DMS53 (cell line): ENCODE measurements at regions not wholly inside any gene's neighbourhood (a gene's known extent, or its start where the extent isn't known, plus 50 kb on each side); places are given as distances from the start of the nearest gene placed in this dataset.
"Not testable (repeated sequence)": the region's sequence is repeated elsewhere in the genome, so short reads cannot be mapped to it uniquely, and the experiment has no call there.

Experiments used
- DNase-seq: peaks from one replicate; lab custom pipeline; 2025; lab: John Stamatoyannopoulos, UW

DNA sequence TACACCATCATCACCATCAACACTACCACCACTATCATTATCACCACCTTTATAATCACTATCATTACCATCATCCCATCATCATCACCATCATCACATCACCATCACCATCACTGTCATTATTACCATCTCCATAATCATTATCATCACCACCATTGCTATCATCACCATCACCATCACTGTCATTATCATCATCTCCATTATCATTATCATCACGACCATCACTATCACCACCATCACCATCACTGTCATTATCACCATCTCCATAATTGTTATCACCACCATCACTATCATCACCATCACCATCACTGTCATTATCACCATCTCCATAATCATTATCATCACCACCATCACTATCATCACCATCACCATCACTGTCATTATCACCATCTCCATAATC is 279.6 kb upstream of the HS6ST1 start:
- DNase-seq, result not testable (repeated sequence)

DNA sequence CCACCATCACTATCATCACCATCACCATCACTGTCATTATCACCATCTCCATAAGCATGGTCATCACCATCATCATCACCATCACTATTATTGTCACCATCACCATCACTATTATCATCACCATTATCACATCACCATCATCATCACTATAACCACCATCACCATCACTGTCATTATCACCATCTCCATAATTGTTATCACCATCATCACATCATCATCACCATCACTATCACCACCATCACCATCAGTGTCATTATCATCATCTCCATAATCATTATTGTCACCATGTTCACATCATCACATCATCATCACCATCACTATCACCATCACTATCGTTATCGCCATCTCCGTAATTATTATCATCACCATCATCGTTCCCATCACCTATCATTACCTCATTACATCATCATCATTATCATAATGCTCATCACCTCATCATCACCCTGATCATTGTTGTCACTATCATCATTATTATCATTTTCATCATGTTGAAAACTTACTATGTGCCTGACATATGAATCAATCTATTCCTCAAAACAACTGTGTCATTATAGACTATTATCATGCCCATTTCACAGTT is 280.3 kb upstream of the HS6ST1 start:
- DNase-seq, result no peak

- no peak for DNase-seq
Measured at GRCh38 chr2:128599700-128600099, 281.0 kb upstream of the HS6ST1 start.

GRCh38 chr2:128600581-128601297 is 282.1 kb upstream of the HS6ST1 start:
- no peak for DNase-seq

DNA sequence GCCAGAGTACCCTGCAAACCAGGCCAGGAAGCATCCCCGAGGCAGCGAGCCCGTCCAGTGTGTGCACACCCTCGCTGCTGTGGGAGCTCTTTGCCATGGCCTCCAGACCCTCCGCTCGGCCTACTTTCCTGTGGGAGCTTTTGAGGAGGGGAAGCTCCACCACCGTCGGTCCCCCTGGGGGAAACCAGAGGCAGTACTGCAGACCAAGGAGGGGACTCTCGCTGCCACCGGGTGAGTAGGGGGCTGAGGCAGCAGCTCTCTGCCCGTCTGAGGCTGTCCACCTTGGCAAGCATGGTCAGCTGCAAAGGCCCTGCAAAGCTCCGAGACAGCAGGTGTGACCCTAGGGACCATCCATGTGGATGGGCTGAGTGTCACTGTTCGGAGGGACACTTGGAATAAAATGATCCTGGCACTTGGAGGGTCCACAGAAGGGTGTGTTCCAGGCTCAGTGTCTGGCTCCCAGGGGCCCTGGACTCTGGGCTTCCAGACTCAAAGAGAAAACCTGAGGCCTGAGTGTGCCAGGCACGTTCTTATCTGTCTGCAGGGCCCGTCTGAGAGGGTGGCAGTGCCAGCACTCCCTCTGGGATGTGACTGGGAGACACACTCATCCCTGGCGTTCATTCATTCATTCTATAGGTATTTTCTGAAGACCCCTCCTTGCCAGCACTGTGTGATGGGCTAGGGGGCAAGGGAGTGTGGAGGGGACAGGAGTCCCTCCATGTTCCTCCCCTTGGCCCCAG is 282.8 kb upstream of the HS6ST1 start:
- DNase-seq, result no peak

DNA sequence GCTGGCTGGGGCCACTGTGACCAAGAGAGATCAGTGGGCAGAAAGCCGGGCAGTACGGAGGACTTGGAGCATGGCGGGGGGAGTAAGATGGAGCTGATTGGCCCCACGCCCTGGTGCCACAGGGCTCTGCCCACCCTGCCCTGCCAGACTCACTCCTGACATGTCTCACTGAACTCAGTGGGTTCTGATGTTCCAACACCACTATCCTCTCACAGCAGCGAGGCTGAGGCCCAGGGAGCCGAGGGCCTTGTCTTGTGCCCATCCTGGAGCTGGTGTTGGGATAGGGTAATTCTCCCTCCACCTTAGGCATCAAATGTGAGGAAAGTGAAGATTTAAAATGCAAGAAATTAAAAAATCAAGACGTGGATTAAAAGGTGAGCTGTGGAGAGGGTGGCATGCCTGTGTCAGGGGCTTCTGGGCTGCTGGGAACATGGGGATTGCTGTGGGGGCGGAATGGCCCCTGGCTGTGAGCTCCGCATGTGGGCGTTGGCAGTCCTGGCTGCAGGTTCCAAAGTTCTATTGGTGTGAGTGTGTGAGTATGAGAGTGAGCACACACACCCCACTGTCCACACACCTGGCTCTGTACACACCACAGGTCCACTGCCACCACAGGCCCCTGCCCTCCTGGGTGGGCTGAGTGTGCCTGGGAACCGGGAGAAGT is 283.5 kb upstream of the HS6ST1 start:
- no peak for DNase-seq

DNA sequence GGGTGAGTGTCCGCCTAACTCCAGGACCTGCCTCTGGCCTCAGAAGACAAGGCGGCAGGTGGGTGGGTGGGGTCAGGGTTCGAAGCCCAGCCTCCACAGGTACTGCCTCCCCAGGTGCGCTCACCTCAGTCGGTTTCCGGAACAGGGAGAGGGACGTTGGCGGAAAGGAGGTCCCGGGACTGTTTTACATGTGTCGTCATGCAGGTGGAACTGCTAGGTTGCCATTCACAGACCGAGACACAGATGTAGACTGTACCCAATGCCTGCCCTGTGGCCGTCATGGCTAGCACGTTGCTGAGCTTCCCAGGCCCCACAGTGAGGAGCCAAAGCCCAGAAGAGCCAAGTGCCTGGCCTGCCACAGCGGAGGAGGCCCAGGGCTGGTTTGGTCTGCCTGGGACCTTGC is 284.0 kb upstream of the HS6ST1 start:
- no peak for DNase-seq

DNA sequence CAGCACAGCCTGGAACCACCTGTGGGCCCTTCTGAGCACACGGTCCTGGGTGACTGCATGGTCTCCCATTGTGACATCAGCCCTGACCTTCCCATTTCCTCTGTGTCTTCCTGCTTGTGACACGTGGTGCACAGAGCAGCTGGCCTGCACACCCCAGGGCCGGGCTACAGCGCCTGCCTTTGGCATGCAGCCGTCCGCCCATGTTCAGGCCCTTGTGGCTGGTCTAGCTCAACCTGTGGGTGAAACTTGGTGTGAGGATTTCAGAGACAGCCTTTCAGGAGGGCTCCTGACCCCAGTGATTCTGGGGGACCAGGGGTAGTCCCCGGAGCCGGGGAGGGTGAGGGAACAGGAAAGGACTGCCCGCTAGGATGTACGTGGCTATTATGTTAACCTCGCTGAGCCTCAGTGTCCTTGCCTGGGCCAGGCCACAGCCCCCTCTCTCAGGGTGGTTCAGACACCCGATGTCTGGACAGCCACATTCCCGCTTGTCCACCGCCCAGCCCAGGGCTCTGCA is 284.8 kb upstream of the HS6ST1 start:
- peak; percentile 13 for DNase-seq

GRCh38 chr2:128604045-128604444 is 285.4 kb upstream of the HS6ST1 start:
- no peak for DNase-seq

GRCh38 chr2:128604581-128604980 is 285.9 kb upstream of the HS6ST1 start:
- DNase-seq, result not testable (repeated sequence)

GRCh38 chr2:128605421-128605820 is 286.8 kb upstream of the HS6ST1 start:
- DNase-seq, result no peak

- no peak for DNase-seq
Measured at GRCh38 chr2:128605931-128606330, 287.3 kb upstream of the HS6ST1 start.

GRCh38 chr2:128606837-128607236 is 288.2 kb upstream of the HS6ST1 start:
- DNase-seq, result no peak

DNA sequence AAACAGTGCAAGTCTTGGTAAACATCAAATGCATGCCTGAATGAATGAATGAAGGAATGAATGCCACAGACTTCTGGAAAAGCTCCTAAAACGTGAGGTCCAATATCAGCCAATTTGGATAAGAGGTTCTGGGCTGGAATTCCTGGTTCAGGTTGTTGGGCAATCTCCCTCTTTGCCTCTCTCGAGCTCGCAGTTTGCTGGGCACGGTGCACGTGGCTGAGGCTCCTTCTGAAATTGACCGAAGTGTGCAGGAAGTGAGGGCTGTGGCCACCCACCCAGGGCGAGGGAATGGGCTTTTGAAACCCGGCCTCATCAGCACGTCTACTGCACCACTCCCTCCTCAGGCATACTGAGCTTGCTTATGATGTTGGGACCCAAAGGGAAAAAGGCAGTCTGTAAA is 288.8 kb upstream of the HS6ST1 start:
- DNase-seq, result no peak

- DNase-seq, result no peak
Measured at GRCh38 chr2:128607911-128608506, 289.3 kb upstream of the HS6ST1 start.

DNA sequence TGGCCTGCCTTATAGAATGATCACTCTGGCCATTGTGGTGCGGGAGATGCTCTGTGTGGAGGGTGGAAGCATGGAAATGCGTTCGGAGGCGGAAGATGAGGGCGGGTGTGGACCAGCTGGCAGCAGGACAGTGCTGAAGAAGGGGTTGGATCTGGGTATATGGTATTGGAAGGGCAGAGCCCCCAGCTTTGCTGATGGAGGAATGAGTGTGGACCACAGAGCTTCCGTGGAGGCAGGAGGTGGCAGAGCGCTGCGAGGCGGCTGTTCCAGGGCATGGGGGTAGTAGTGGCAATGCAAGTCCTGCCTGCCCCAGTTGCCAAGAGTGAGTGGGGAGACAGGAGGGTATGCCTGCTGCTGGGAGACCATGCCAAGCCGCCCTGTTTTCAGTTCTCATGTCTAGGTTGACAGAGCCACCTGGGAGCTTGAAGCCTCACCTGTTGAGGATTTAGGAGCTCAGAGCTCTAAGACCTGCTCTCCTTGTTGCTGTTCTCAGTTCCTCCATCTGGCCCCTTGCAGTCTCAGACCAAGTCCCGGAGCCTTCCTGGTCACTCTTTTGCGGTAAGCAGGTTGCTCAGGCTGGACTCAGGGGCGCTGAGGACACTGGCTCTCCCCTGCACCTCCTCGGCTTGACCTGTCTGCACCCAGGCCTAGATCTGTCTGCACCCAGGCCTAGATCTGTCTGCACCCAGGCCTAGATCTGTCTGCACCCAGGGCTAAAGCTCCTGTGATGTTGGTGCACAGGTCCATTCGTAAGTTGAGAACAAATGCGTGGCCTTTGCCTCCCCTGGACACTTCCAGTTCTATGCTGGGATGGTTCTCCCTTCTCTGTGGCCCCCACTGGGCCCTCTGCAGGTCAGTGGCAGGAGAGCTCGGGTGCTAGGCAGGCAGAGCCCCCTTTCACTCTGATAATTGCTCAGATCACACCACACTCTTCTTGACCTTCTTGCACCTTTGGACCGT is 290.5 kb upstream of the HS6ST1 start:
- DNase-seq, result no peak

DNA sequence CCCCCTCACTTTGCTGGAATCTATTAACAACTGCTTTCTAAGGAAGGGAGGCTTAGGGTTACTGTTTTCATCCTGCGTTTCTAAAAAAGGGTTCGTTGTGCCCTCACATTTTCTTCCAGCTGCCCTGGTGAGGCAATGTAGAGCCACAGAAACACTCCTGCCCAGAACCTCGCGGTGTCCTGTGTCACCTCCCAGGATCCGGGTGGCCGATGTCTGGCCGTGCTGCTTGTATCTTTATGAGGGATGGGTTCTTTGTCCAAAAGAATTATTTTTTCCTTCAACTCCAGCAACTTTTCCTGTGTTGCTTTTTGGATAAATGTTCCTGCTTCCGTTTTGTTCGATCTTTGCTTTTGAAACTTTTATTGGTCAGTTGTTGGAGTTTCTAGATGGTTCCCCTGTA is 291.8 kb upstream of the HS6ST1 start:
- DNase-seq, result no peak

GRCh38 chr2:128611421-128612320 is 293.0 kb upstream of the HS6ST1 start:
- DNase-seq, result no peak

DNA sequence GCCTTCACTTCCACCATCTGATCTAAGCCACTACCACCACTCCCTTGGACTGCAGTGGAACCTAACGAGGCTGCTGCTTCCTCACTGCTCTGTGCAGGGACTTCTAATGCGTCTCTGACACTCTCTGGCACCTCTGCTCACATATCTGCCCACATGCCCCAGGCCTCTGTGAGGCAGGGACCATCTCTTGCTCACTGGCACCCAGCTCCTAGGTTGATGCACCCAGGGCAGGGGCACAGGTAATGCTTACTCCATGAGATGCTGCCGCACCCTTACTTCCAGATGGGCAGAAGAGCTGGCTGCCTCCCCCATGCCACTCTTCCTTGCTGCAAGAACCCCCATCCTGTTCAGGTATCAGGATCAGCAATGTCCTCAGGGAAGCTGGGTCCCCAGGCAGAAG is 294.0 kb upstream of the HS6ST1 start:
- DNase-seq, result no peak

DNA sequence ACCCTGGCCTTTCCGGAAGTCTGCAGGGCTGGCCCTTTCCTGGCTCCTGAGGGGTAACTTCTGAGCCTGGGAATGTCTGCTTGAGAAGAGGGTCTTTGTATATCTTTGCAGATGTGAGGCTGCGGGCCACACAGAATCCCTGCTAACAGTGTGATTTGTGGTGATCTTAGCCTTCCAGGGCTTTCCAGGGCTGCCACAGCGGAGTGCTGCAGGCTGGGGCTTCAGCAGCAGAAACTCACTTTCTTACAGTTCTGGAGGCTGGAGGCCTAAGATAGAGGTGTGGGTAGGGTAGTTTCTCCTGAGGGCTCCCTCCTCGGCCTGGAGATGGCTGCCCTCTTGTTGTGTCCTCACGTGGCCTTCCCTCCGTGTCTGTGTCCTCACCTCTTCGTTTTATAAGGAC is 294.7 kb upstream of the HS6ST1 start:
- DNase-seq, result no peak
